Naive B cell (primary cell): ENCODE measurements at regions not wholly inside any gene's neighbourhood (a gene's known extent, or its start where the extent isn't known, plus 50 kb on each side); places are given as distances from the start of the nearest gene placed in this dataset.
"Not testable (repeated sequence)": the region's sequence is repeated elsewhere in the genome, so short reads cannot be mapped to it uniquely, and the experiment has no call there.

ENCODE experiments used
- ATAC-seq, 2 donors: fragments of 150-1000 bp; cut with Tn5 transposase; 2 replicates each; pipeline ENCODE4 v1.10.0; 2021; ENCODE audit warnings: low read depth in 2 of 2, mild to moderate bottlenecking in 2 of 2, moderate library complexity in 2 of 2
- DNase-seq: peaks from one replicate; pipeline ENCODE4 v3.0.0; 2022
- H3K27ac Mint-ChIP-seq, 6 donors: one replicate each; pipeline ENCODE4 v1.8.0; 2020 to 2022; ENCODE audit warnings: mild to moderate bottlenecking in 6 of 6, mixed read lengths in 6 of 6, moderate library complexity in 5 of 6, inconsistent platforms in 2 of 6
- H3K27me3 Mint-ChIP-seq, 3 donors: one replicate each; pipeline ENCODE4 v1.8.0; 2021 to 2022; ENCODE audit warnings: mixed read lengths in 3 of 3, mild to moderate bottlenecking in 1 of 3
- H3K36me3 Mint-ChIP-seq, 2 donors: one replicate each; pipeline ENCODE4 v1.8.0; 2020 to 2022; ENCODE audit warnings: mixed read lengths in 2 of 2, inconsistent platforms in 1 of 2, mild to moderate bottlenecking in 1 of 2
- H3K4me1 Mint-ChIP-seq, 3 donors: one replicate each; pipeline ENCODE4 v1.8.0; 2020 to 2022; ENCODE audit warnings: mixed read lengths in 3 of 3, inconsistent platforms in 1 of 3, mild to moderate bottlenecking in 1 of 3, moderate library complexity in 1 of 3
- H3K4me3 Mint-ChIP-seq, 8 donors: one replicate each; pipeline ENCODE4 v1.8.0; 2020 to 2022; ENCODE audit warnings: mild to moderate bottlenecking in 8 of 8, mixed read lengths in 8 of 8, moderate library complexity in 8 of 8, inconsistent platforms in 2 of 8
- H3K9me3 Mint-ChIP-seq, 7 donors: one replicate each; pipeline ENCODE4 v1.8.0; 2020 to 2022; ENCODE audit warnings: mixed read lengths in 7 of 7, mild to moderate bottlenecking in 5 of 7, inconsistent platforms in 2 of 7, moderate library complexity in 1 of 7

DNA sequence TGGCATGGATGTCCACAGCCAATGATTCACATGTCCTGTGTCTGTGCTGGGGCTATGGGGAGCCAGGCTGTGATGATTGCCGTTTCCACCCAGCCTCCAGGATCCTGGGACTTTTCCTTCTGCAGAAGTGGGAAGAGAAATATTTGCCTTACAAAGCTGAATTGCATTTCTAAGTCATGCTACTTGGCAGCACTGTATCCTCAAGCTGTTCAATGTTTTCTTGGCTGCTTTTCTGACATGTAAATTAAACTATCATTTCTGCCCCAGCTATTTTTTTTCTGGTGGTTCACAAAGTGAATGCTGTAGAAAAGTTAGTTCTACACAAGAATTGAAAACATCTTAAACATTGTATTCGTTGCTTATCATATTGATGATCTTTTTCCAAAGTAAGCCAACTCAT is 51.9 kb upstream of the TCERG1L start:
- H3K27me3 Mint-ChIP-seq: no peaks in the 10 kb centered on the region
- no peak overlapping the region for H3K27ac Mint-ChIP-seq
- peaks cover 6 to 39% (median 16%) of the 10 kb centered on the region in 7 donors for H3K9me3 Mint-ChIP-seq
- H3K4me3 Mint-ChIP-seq: no peak overlapping the region
- no peaks in the 10 kb centered on the region for H3K4me1 Mint-ChIP-seq
- peaks cover 0 to 7% of the 10 kb centered on the region in 2 donors for H3K36me3 Mint-ChIP-seq
- no peak for ATAC-seq
- no peak for DNase-seq

DNA sequence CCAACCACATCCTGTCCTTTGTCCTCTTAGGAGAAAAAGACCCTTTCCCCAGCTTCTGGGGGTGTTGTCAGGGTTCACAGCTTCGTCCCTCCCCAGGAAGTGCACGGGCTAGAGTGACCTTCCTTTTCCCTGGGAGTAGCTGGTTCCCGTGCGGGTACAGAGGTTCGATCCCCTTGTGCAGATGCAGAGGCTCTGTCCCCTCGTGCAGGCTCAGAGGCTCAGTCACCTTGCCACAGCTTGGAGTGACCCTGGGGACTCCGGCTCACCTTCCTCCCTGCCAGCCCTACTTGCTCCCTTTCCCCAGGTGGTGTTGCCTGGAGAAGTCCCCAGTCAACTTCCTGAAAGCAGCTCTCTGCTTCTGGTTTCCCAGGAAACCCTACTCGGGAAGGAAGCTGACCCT is 60.0 kb upstream of the TCERG1L start:
- peaks cover 3 to 38% (median 18%) of the 10 kb centered on the region in 7 donors for H3K9me3 Mint-ChIP-seq
- H3K4me1 Mint-ChIP-seq: peaks cover 0 to 2% (median 0%) of the 10 kb centered on the region in 3 donors
- H3K4me3 Mint-ChIP-seq: no peak overlapping the region
- H3K36me3 Mint-ChIP-seq: no peaks in the 10 kb centered on the region
- peaks cover 0 to 16% (median 0%) of the 10 kb centered on the region in 3 donors for H3K27me3 Mint-ChIP-seq
- DNase-seq (no peak), ATAC-seq (no peak)
- no peak overlapping the region for H3K27ac Mint-ChIP-seq

DNA sequence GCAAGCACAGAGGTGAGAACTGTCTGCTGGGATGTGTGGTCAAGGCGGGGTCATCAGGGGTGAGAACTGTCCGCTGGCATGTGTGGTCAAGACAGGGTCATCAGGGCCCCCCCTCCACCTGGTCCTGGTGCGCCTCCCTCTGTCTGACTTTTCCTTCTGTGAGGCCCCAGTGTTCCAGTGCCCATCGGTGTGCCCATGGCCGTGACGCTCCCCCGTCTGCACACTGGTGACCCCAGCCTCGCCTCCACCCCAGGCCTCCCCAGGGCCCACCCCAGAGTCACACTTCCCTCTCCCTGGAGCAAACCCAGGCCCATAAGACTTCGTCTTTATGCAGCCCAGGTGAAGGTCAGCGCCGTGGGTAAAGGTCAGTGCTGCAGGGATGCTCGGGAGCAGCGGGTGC is 70.1 kb upstream of the TCERG1L start:
- ATAC-seq (no peak), DNase-seq (no peak)
- Mint-ChIP-seq H3K4me3 (no peak overlapping the region), H3K27me3 (peaks cover 0 to 11% (median 4%) of the 10 kb centered on the region in 3 donors), H3K27ac (no peak overlapping the region), H3K36me3 (peaks cover 0 to 8% of the 10 kb centered on the region in 2 donors), H3K4me1 (peaks cover 0 to under 1% (median 0%) of the 10 kb centered on the region in 3 donors), H3K9me3 (peaks cover 0 to 15% (median 2%) of the 10 kb centered on the region in 7 donors)

DNA sequence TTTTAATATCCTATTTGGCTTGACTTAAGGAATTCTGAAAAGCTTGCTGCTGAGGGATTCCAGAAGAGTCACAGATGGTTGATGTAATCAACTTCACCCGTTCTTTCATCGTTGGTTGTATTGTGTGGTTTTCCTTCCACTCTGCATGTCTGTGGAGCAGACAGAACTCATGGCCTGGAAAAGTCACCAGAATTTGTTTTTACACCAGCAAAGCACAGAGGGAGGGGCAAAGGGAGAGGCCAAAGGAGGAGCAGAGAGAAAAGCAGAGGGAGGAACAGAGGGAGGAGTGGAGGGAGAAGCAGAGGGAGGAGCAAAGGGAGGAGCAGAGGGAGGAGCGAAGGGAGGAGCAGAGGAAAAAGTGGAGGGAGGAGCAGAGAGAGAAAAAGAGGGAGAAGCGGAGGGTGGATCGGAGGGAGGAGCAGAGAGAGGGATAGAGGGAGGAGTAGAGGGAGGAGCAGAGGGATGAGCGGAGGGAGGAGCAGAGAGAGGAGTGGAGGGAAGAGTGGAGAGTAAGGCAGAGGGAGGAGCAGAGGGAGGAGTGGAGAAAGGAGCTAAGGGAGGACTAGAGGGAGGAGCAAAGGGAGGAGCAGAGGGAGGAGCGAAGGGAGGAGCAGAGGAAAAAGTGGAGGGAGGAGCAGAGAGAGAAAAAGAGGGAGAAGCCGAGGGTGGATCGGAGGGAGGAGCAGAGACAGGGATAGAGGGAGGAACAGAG is 73.8 kb upstream of the TCERG1L start:
- H3K27ac Mint-ChIP-seq, H3K4me1 Mint-ChIP-seq, DNase-seq, H3K4me3 Mint-ChIP-seq, H3K36me3 Mint-ChIP-seq, ATAC-seq: not testable (repeated sequence)
- peaks cover 0 to 15% (median 2%) of the 10 kb centered on the region in 7 donors for H3K9me3 Mint-ChIP-seq
- H3K27me3 Mint-ChIP-seq: peaks cover 0 to 11% (median 0%) of the 10 kb centered on the region in 3 donors

DNA sequence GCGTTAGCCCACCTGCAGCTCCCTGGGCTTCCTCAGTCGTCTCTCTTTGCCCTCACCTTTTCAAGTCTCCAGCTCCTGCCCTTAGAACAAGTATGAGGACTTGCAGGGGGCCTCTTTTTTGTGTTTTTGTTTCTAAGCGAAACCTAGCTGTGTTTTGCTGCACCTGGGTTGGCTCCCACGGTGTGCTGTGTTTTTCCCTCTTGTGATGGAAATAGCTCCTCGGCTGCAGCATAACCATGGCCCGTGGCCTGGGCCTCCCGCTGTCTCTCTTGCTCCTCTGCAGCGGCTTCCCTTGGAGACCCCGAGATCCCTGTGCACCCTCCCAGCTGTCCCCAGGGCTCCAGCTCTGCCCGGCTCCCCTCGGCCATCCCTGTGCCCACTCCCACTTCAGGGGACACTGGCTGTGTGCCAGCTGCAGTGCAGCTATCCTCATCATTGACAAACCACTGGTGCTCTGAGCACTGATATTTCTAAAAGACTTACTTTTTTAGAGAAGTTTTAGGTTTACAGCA is 75.6 kb upstream of the TCERG1L start:
- no peak overlapping the region for H3K27ac Mint-ChIP-seq
- peaks cover 0 to 15% (median 2%) of the 10 kb centered on the region in 7 donors for H3K9me3 Mint-ChIP-seq
- H3K36me3 Mint-ChIP-seq: peaks cover 0 to 8% of the 10 kb centered on the region in 2 donors
- no peak overlapping the region for H3K4me3 Mint-ChIP-seq
- DNase-seq: no peak
- peaks cover 0 to 7% (median 0%) of the 10 kb centered on the region in 3 donors for H3K27me3 Mint-ChIP-seq
- H3K4me1 Mint-ChIP-seq: no peaks in the 10 kb centered on the region
- no peak for ATAC-seq

DNA sequence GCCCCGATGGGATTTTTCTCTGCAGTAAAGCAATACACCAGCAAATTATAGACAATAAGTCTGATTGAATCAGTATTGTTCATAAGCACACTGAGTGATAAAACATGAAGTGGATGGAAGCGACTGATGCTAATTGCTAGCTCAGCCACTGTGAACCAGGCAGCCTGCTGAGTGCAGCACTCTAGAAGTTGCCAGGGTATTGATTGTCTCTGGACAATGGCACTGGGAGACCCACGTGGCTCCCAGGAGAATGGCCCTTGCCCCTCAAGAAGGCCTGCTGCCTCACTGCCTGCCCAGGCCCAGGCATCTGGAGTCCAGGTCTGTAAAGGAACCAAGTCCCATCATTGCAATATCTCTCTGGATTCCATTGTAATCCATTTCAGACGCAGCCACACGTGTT is 80.4 kb upstream of the TCERG1L start:
- Mint-ChIP-seq H3K4me3 (no peak overlapping the region), H3K9me3 (peaks cover 0 to 4% (median 0%) of the 10 kb centered on the region in 7 donors), H3K27ac (no peak overlapping the region), H3K36me3 (no peaks in the 10 kb centered on the region), H3K4me1 (no peaks in the 10 kb centered on the region), H3K27me3 (no peaks in the 10 kb centered on the region)
- no peak for ATAC-seq
- no peak for DNase-seq

DNA sequence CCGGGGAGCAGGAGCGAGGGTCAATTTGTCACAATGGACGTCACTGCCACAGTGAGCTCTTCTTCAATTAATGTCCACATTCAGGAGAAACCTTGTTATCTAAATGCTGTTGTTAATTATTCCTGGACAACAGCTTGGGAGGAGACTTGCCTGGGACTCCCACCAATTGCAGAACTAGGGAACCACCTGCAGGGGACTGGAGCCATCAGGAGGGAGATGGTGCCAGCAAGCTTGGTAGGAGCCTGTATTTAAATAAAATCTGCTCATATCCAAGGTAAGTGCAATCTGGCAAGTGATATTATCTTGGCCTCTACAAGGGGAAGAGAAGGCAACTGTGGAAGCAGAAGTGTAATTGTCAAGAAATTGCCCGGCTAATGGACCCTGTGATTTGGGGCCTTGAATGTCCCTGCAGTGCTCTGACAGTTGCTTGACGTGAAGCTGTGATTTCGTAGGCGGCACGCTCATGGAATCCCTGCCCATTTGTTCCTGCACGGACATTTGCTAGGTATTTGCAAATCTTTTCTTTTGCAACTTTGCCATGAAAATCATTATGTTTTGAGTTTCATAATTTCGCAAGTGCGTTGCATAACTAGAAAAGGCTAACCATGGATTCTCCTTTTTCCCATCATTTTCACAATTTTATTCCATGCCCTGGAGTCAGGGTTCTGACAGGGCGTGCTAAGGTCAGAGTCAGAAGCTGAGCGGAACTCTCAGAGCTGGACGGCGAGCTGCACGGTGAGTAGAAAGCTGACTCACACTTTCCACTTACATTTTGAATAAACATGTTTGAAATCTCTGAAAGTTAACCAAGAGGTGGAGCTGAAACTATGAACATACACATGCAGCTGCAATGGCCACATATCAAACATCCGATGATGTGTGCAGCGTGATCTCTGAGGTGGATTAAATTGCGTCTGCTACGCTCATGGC is 84.9 kb upstream of the TCERG1L start:
- Mint-ChIP-seq H3K9me3 (peaks cover 0 to 4% (median 2%) of the 10 kb centered on the region in 7 donors), H3K27me3 (peaks cover 0 to 7% (median 5%) of the 10 kb centered on the region in 3 donors)
- no peak for ATAC-seq

DNA sequence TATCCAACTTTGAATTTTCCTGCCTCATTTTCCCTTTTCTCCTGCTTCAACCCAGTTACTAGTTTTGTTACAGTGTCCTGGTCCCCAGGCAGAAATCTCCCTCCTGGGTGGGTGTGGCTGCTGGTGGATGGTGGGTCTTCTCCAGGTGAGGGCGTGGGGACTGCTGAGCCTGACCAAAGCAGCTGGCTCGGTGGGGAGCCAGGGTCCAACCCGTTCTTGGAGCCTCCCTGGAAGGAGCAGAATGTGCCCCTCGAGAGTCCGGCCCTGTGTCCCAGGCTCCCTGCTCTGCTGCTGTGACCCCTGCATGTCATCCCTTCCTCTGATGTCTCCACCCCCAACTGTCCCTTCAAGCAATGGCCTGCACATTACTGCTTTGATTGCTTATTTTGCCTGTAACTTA is 86.6 kb upstream of the TCERG1L start:
- H3K4me1 Mint-ChIP-seq: no peaks in the 10 kb centered on the region
- no peaks in the 10 kb centered on the region for H3K36me3 Mint-ChIP-seq
- H3K9me3 Mint-ChIP-seq: peaks cover 0 to 6% (median 2%) of the 10 kb centered on the region in 7 donors

More for the DNA sequence above, 84.9 kb upstream of the TCERG1L start:
- no peak overlapping the region for H3K27ac Mint-ChIP-seq
- no peaks in the 10 kb centered on the region for H3K36me3 Mint-ChIP-seq
- peak overlapping the region in 1 of 8 donors; percentile 61 for H3K4me3 Mint-ChIP-seq
- H3K4me1 Mint-ChIP-seq: no peaks in the 10 kb centered on the region
- no peak for DNase-seq

DNA sequence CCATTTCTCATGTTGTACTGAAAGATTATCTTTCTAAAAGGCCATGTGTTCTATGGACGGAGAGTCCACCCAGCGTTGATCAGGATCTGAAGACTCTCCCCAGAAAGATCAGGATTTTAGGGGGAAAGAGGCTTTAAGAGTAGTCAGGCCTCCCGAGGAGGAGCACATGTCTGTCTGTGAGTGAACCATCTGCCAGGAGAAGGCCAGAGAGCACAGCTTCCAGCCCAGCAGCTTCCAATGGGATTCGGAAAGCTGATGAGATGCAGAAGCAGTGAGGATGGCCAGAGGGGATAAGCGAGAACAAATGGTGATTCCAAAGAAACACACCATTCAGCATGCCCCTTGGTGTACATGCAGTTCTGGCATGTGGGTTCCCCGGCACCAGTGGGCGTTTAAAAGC is 88.5 kb upstream of the TCERG1L start:
- Mint-ChIP-seq H3K36me3 (no peaks in the 10 kb centered on the region), H3K4me3 (no peak overlapping the region), H3K4me1 (no peaks in the 10 kb centered on the region), H3K27ac (no peak overlapping the region), H3K27me3 (peaks cover 0 to 7% (median 5%) of the 10 kb centered on the region in 3 donors), H3K9me3 (peaks cover 0 to 6% (median 0%) of the 10 kb centered on the region in 7 donors)
- ATAC-seq (no peak), DNase-seq (no peak)

More for the DNA sequence above, 86.6 kb upstream of the TCERG1L start:
- Mint-ChIP-seq H3K27ac (peak overlapping the region in 1 of 6 donors; percentile 28), H3K27me3 (peaks cover 0 to 7% (median 5%) of the 10 kb centered on the region in 3 donors), H3K4me3 (no peak overlapping the region)
- DNase-seq (no peak), ATAC-seq (no peak)

DNA sequence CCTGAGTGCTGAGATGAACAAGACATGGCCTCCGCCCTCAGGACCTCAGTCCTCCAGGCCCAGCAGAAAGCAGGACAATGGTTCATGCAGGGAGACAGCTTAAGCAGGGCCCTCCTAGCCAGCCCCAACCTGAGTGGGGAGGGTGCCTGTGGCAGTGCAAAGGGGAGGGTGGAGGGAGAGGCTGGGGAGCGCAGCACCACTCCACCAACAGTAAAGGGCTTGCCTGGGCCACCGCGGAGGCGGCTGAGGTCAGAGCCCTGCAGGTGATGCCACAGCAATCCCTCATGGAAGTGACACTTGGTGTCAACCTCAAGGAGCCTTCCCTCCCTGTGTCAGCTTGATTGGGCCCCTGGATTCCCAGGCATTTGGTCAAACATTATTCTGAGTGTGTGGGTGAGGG is 89.0 kb upstream of the TCERG1L start:
- Mint-ChIP-seq H3K4me3 (no peak overlapping the region), H3K9me3 (peaks cover 0 to 6% (median 0%) of the 10 kb centered on the region in 7 donors), H3K27ac (no peak overlapping the region), H3K36me3 (no peaks in the 10 kb centered on the region), H3K4me1 (no peaks in the 10 kb centered on the region), H3K27me3 (peaks cover 0 to 7% (median 5%) of the 10 kb centered on the region in 3 donors)
- ATAC-seq: no peak
- DNase-seq: no peak

DNA sequence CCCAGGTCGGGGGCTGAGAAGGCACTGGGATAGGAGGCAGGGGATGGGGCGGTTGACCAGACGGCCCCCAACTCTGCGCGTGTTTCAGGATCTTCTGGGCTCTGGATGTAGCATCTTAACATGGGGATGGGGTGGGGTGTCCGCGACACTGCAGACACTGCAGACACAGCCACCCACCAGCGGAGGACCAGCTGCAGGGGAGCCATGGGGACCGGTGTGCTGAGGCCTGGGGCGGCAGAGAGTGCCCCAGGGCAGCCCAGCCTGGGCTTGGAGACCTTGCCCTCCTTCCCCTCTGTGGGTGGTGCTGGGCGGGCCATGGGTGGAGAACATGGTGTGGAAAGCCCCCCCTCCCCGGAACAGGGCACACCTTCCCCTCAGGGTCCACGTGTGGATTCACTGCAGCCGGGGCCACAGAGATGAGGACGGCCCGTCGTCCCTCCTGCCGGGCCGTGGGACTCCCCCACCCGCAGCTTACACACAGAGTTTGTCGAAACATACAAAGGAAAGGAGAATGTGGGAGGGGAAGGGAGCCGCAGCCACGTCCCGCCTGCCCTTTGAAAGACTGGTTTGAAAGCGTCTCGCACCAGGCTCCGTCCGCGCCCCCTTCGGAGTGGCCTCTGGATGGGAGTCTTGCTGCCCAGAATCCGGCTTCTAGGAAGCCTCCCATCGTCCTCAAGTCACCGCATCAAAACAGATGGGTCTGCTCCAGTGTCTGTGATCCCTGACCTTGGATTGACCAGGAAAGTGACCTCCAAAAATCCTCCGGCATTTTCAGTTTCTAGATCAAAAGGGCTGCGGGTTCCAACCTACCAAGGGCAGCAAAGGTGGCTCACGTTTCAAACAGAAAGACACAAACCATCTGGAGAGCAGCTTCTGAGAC is 91.5 kb upstream of the TCERG1L start:
- no peak overlapping the region for H3K4me3 Mint-ChIP-seq
- H3K36me3 Mint-ChIP-seq: no peaks in the 10 kb centered on the region
- no peaks in the 10 kb centered on the region for H3K4me1 Mint-ChIP-seq
- no peak for ATAC-seq
- no peak for DNase-seq
- H3K27ac Mint-ChIP-seq: no peak overlapping the region
- H3K27me3 Mint-ChIP-seq: peaks cover 0 to 6% (median 4%) of the 10 kb centered on the region in 3 donors
- H3K9me3 Mint-ChIP-seq: peaks cover 0 to 5% (median 0%) of the 10 kb centered on the region in 7 donors

DNA sequence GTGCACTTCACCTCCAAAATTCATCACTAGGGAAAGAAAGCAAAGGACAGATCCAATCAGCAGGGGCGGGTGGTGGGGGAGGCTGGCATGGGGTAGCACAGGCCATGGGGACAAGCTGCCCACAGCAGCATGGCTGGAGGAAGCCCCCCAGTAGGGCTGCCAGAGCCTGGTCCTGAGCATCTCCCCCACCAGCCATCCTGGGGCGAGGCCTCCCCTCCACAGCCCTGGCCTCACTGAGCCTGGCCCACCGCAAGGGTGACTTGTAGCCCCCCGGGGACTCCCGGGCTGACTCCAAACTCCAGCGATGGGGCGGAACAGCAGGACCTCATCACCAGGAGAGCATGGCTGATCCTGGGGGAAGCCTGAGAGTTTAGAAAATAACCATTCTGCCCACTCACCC is 92.4 kb upstream of the TCERG1L start:
- no peak for DNase-seq
- no peak overlapping the region for H3K27ac Mint-ChIP-seq
- no peak for ATAC-seq
- H3K4me3 Mint-ChIP-seq: no peak overlapping the region
- H3K27me3 Mint-ChIP-seq: no peaks in the 10 kb centered on the region
- H3K4me1 Mint-ChIP-seq: no peaks in the 10 kb centered on the region
- no peaks in the 10 kb centered on the region for H3K36me3 Mint-ChIP-seq
- H3K9me3 Mint-ChIP-seq: peaks cover 0 to 5% (median 0%) of the 10 kb centered on the region in 7 donors

DNA sequence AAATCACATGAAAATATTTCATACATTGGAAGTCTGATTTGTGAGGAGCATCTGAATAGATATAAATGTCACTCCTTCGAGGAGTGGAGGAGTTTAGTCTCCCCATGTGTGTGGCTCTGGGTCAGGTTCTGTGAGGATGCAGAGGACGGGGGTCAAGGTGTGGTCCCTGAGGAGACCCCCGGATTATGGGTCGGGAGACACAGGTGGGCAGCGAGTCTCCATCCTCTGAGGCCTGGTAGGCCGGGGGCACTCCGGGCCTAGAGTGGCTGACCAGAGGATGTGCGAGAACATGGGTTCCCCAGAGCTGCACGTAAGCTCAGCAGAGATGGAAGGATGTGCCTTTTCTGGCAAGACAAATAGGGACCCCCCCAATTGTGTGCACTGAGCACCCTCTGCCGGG is 93.4 kb upstream of the TCERG1L start:
- no peaks in the 10 kb centered on the region for H3K4me1 Mint-ChIP-seq
- no peaks in the 10 kb centered on the region for H3K36me3 Mint-ChIP-seq
- no peak overlapping the region for H3K27ac Mint-ChIP-seq
- H3K27me3 Mint-ChIP-seq: no peaks in the 10 kb centered on the region
- no peak for ATAC-seq
- no peak for DNase-seq
- peaks cover 0 to 4% (median 0%) of the 10 kb centered on the region in 7 donors for H3K9me3 Mint-ChIP-seq
- no peak overlapping the region for H3K4me3 Mint-ChIP-seq
